ENCODE measurements at regions not wholly inside any gene's neighbourhood (a gene's known extent, or its start where the extent isn't known, plus 50 kb on each side); places are given as distances from the start of the nearest gene placed in this dataset.

GRCh38 chr6:145352382-145353080 is 382.8 kb downstream of the EPM2A start:
- no peaks in the 10 kb centered on the region for H3K27me3 ChIP-seq (ENCODE audit: insufficient read depth, insufficient read length)
- H3K4me3 ChIP-seq (ENCODE audit: insufficient read length, low read depth), result no peak overlapping the region
- TF ChIP-seq ZNF274 (IDR thresholded peaks at IDR 0.05; ENCODE audit: low read depth, low read length) (no peak), SUZ12 (IDR thresholded peaks at IDR 0.05; ENCODE audit: extremely low read depth, insufficient read depth, insufficient read length) (no peak), YY1 (IDR thresholded peaks at IDR 0.05; ENCODE audit: insufficient read depth, insufficient read length) (no peak)
- DNase-seq (ENCODE audit: low read depth, low spot score), result no peak
- H3K9ac ChIP-seq (ENCODE audit: insufficient read length, low read depth), result no peak overlapping the region
- no peaks in the 10 kb centered on the region for H3K9me3 ChIP-seq (ENCODE audit: insufficient read depth, low read length)
- no peaks in the 10 kb centered on the region for H3K4me1 ChIP-seq (ENCODE audit: insufficient read depth, insufficient read length)
- no peaks in the 10 kb centered on the region for H3K36me3 ChIP-seq (ENCODE audit: insufficient read depth, insufficient read length, low read length)

GRCh38 chr6:145360865-145361264 is 374.5 kb downstream of the EPM2A start:
- no peak for DNase-seq (ENCODE audit: low read depth, low spot score)
- no peak overlapping the region for H3K9ac ChIP-seq (ENCODE audit: insufficient read length, low read depth)
- H3K4me3 ChIP-seq (ENCODE audit: insufficient read length, low read depth), result no peak overlapping the region
- H3K4me1 ChIP-seq (ENCODE audit: insufficient read depth, insufficient read length), result no peaks in the 10 kb centered on the region
- H3K36me3 ChIP-seq (ENCODE audit: insufficient read depth, insufficient read length, low read length), result no peaks in the 10 kb centered on the region
- no peaks in the 10 kb centered on the region for H3K9me3 ChIP-seq (ENCODE audit: insufficient read depth, low read length)
- no peak for TF ChIP-seq SUZ12 (IDR thresholded peaks at IDR 0.05; ENCODE audit: extremely low read depth, insufficient read depth, insufficient read length)
- no peak for TF ChIP-seq YY1 (IDR thresholded peaks at IDR 0.05; ENCODE audit: insufficient read depth, insufficient read length)
- no peak for TF ChIP-seq ZNF274 (IDR thresholded peaks at IDR 0.05; ENCODE audit: low read depth, low read length)
- H3K27me3 ChIP-seq (ENCODE audit: insufficient read depth, insufficient read length), result no peaks in the 10 kb centered on the region

DNA sequence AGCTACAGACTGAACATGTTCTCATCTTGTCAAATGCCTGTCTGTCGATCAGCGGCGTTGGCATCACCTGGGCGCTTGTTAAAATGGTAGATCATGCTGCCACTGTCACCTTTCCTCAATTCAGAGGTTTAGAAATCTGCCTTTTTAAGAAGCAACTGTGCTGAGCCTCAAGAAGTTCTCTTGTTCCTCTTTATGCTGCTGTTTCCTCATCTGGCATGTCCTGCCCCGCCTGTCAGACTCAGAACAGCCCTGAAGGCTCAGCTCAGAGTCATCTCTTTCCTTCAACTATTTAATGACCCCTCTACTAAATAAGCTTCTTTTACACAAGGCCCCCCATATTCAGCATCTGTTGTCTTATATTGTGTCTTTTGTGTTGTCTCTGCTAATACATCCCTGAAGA is 368.2 kb downstream of the EPM2A start:
- no peak for TF ChIP-seq YY1 (IDR thresholded peaks at IDR 0.05; ENCODE audit: insufficient read depth, insufficient read length)
- TF ChIP-seq SUZ12 (IDR thresholded peaks at IDR 0.05; ENCODE audit: extremely low read depth, insufficient read depth, insufficient read length), result no peak
- no peak for TF ChIP-seq ZNF274 (IDR thresholded peaks at IDR 0.05; ENCODE audit: low read depth, low read length)
- H3K4me1 ChIP-seq (ENCODE audit: insufficient read depth, insufficient read length), result no peaks in the 10 kb centered on the region
- H3K36me3 ChIP-seq (ENCODE audit: insufficient read depth, insufficient read length, low read length), result no peaks in the 10 kb centered on the region
- H3K4me3 ChIP-seq (ENCODE audit: insufficient read length, low read depth), result no peak overlapping the region
- no peaks in the 10 kb centered on the region for H3K27me3 ChIP-seq (ENCODE audit: insufficient read depth, insufficient read length)
- DNase-seq (ENCODE audit: low read depth, low spot score), result no peak
- no peaks in the 10 kb centered on the region for H3K9me3 ChIP-seq (ENCODE audit: insufficient read depth, low read length)
- no peak overlapping the region for H3K9ac ChIP-seq (ENCODE audit: insufficient read length, low read depth)

- Histone ChIP-seq H3K9me3 (ENCODE audit: insufficient read depth, low read length) (no peaks in the 10 kb centered on the region), H3K9ac (ENCODE audit: insufficient read length, low read depth) (no peak overlapping the region), H3K4me1 (ENCODE audit: insufficient read depth, insufficient read length) (no peaks in the 10 kb centered on the region), H3K36me3 (ENCODE audit: insufficient read depth, insufficient read length, low read length) (no peaks in the 10 kb centered on the region), H3K4me3 (ENCODE audit: insufficient read length, low read depth) (no peak overlapping the region), H3K27me3 (ENCODE audit: insufficient read depth, insufficient read length) (no peaks in the 10 kb centered on the region)
- TF ChIP-seq SUZ12 (IDR thresholded peaks at IDR 0.05; ENCODE audit: extremely low read depth, insufficient read depth, insufficient read length) (no peak), ZNF274 (IDR thresholded peaks at IDR 0.05; ENCODE audit: low read depth, low read length) (no peak), YY1 (IDR thresholded peaks at IDR 0.05; ENCODE audit: insufficient read depth, insufficient read length) (no peak)
- DNase-seq (ENCODE audit: low read depth, low spot score), result no peak
These were observed 367.2 kb downstream of the EPM2A start for GRCh38 chr6:145368075-145368474.

- TF ChIP-seq ZNF274 (IDR thresholded peaks at IDR 0.05; ENCODE audit: low read depth, low read length) (no peak), YY1 (IDR thresholded peaks at IDR 0.05; ENCODE audit: insufficient read depth, insufficient read length) (no peak), SUZ12 (IDR thresholded peaks at IDR 0.05; ENCODE audit: extremely low read depth, insufficient read depth, insufficient read length) (no peak)
- H3K4me3 ChIP-seq (ENCODE audit: insufficient read length, low read depth), result no peak overlapping the region
These were observed 364.8 kb downstream of the EPM2A start for GRCh38 chr6:145370559-145370958.

DNA sequence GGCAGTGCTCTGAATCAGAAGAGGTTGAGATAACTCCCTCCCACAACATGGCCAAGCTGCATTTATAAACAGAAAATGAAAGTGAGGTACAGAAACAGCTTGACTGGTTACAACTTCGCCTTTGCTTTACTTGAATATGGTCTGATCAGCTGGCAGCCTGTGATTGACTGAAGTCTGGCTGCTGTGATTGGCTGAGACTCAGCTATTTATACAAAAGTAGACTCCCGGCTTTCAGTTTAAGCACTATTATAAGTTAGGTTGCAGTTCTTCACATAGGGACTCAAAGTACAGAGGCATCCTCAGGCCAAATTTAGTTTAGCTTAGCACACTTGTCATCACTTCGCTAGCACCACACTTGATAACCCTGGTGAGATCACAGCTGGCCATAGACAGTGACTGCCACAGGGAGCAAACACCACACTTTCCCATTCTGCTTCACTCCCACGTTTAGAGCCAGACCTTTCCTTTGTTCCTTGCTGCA is 362.6 kb downstream of the EPM2A start:
- no peak overlapping the region for H3K4me3 ChIP-seq (ENCODE audit: insufficient read length, low read depth)
- H3K9ac ChIP-seq (ENCODE audit: insufficient read length, low read depth), result no peak overlapping the region
- H3K36me3 ChIP-seq (ENCODE audit: insufficient read depth, insufficient read length, low read length), result no peaks in the 10 kb centered on the region
- no peak for TF ChIP-seq SUZ12 (IDR thresholded peaks at IDR 0.05; ENCODE audit: extremely low read depth, insufficient read depth, insufficient read length)
- TF ChIP-seq ZNF274 (IDR thresholded peaks at IDR 0.05; ENCODE audit: low read depth, low read length), result no peak
- no peak for TF ChIP-seq YY1 (IDR thresholded peaks at IDR 0.05; ENCODE audit: insufficient read depth, insufficient read length)
- no peaks in the 10 kb centered on the region; the same call in 1 of the 2 replicates for H3K9me3 ChIP-seq (ENCODE audit: insufficient read depth, low read length)
- H3K4me1 ChIP-seq (ENCODE audit: insufficient read depth, insufficient read length), result no peaks in the 10 kb centered on the region
- H3K27me3 ChIP-seq (ENCODE audit: insufficient read depth, insufficient read length), result no peaks in the 10 kb centered on the region
- DNase-seq (ENCODE audit: low read depth, low spot score), result no peak

More at GRCh38 chr6:145370559-145370958, 364.8 kb downstream of the EPM2A start:
- H3K36me3 ChIP-seq (ENCODE audit: insufficient read depth, insufficient read length, low read length), result no peaks in the 10 kb centered on the region
- H3K27me3 ChIP-seq (ENCODE audit: insufficient read depth, insufficient read length), result no peaks in the 10 kb centered on the region
- no peaks in the 10 kb centered on the region for H3K9me3 ChIP-seq (ENCODE audit: insufficient read depth, low read length)
- H3K9ac ChIP-seq (ENCODE audit: insufficient read length, low read depth), result no peak overlapping the region
- DNase-seq (ENCODE audit: low read depth, low spot score), result no peak
- H3K4me1 ChIP-seq (ENCODE audit: insufficient read depth, insufficient read length), result no peaks in the 10 kb centered on the region

- Histone ChIP-seq H3K27me3 (ENCODE audit: insufficient read depth, insufficient read length) (no peaks in the 10 kb centered on the region), H3K9ac (ENCODE audit: insufficient read length, low read depth) (no peak overlapping the region), H3K9me3 (ENCODE audit: insufficient read depth, low read length) (no peaks in the 10 kb centered on the region; the same call in 1 of the 2 replicates), H3K36me3 (ENCODE audit: insufficient read depth, insufficient read length, low read length) (no peaks in the 10 kb centered on the region), H3K4me3 (ENCODE audit: insufficient read length, low read depth) (no peak overlapping the region), H3K4me1 (ENCODE audit: insufficient read depth, insufficient read length) (no peaks in the 10 kb centered on the region)
- DNase-seq (ENCODE audit: low read depth, low spot score), result no peak
- no peak for TF ChIP-seq SUZ12 (IDR thresholded peaks at IDR 0.05; ENCODE audit: extremely low read depth, insufficient read depth, insufficient read length)
These were observed 361.5 kb downstream of the EPM2A start for GRCh38 chr6:145373826-145374225.

All from NT2/D1 (cell line).